ENCODE measurements at regions not wholly inside any gene's neighbourhood (a gene's known extent, or its start where the extent isn't known, plus 50 kb on each side); places are given as distances from the start of the nearest gene placed in this dataset.

GRCh38 chr2:74779587-74780135 lies 54.3 kb upstream of the HK2 start:
- TF ChIP-seq ZNF121 (CRISPR knock-in tag; IDR thresholded peaks at IDR 0.05) (no peak), CTCF (IDR thresholded peaks at IDR 0.05) (no peak), PRRX2 (CRISPR knock-in tag; IDR thresholded peaks at IDR 0.05) (no peak), TEAD4 (CRISPR knock-in tag; IDR thresholded peaks at IDR 0.05) (no peak), RELA (CRISPR knock-in tag; IDR thresholded peaks at IDR 0.05; ENCODE audit: borderline replicate concordance) (no peak), FOXJ3 (CRISPR knock-in tag; IDR thresholded peaks at IDR 0.05; ENCODE audit: borderline replicate concordance) (no peak), SMAD3 (CRISPR knock-in tag; IDR thresholded peaks at IDR 0.05; ENCODE audit: borderline replicate concordance) (no peak), CREM (CRISPR knock-in tag; IDR thresholded peaks at IDR 0.05) (no peak), RORB (CRISPR knock-in tag; IDR thresholded peaks at IDR 0.05) (no peak), ETV6 (CRISPR knock-in tag; IDR thresholded peaks at IDR 0.05) (no peak), SP1 (CRISPR knock-in tag; conservative IDR thresholded peaks at IDR 0.05) (no peak), TEAD1 (CRISPR knock-in tag; IDR thresholded peaks at IDR 0.05) (no peak), NFYB (CRISPR knock-in tag; conservative IDR thresholded peaks at IDR 0.05; ENCODE audit: low read depth) (no peak)
- TF ChIP-seq, protein P1, sequence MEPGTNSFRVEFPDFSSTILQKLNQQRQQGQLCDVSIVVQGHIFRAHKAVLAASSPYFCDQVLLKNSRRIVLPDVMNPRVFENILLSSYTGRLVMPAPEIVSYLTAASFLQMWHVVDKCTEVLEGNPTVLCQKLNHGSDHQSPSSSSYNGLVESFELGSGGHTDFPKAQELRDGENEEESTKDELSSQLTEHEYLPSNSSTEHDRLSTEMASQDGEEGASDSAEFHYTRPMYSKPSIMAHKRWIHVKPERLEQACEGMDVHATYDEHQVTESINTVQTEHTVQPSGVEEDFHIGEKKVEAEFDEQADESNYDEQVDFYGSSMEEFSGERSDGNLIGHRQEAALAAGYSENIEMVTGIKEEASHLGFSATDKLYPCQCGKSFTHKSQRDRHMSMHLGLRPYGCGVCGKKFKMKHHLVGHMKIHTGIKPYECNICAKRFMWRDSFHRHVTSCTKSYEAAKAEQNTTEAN (CRISPR knock-in tag; IDR thresholded peaks at IDR 0.05): no peak
- POLR2A ChIA-PET: interaction anchor here (0.7 kb wide), 1 partner anchor 11 kb away, joined by 5 read pairs; no protein-coding TSS in a partner anchor
- Mint-ChIP-seq H3K27me3 (ENCODE audit: low read depth) (peaks cover 10% of the 10 kb centered on the region; the same call in 1 of the 2 replicates), H3K9me3 (no peaks in the 10 kb centered on the region), H3K4me3 (no peak overlapping the region), H3K36me3 (no peaks in the 10 kb centered on the region), H3K4me1 (peaks cover 24% of the 10 kb centered on the region), H3K27ac (no peak overlapping the region)
- CTCF ChIA-PET: no interaction called here
- ATAC-seq (no peak), DNase-seq (ENCODE audit: low spot score) (no peak)
